ENCODE measurements at regions not wholly inside any gene's neighbourhood (a gene's known extent, or its start where the extent isn't known, plus 50 kb on each side); places are given as distances from the start of the nearest gene placed in this dataset.

- Histone ChIP-seq H2AFZ (ENCODE audit: low read depth, low read length) (no peak overlapping the region), H4K20me1 (ENCODE audit: insufficient read depth) (no peaks in the 10 kb centered on the region), H3K9me2 (ENCODE audit: insufficient read depth, low read length) (no peaks in the 10 kb centered on the region), H3K27ac (ENCODE audit: low read length) (no peak overlapping the region), H3K36me3 (ENCODE audit: insufficient read depth, low read length) (no peaks in the 10 kb centered on the region), H3K9ac (ENCODE audit: low read length) (no peak overlapping the region), H3K4me2 (ENCODE audit: low read length) (no peak overlapping the region), H3K27me3 (ENCODE audit: insufficient read depth, low read depth, low read length) (no peaks in the 10 kb centered on the region), H3K9me3 (ENCODE audit: low read length) (no peaks in the 10 kb centered on the region), H3F3A (ENCODE audit: insufficient read depth, low read length, poor library complexity, severe bottlenecking) (no peaks in the 10 kb centered on the region), H3K79me2 (replicated peaks; ENCODE audit: insufficient read depth, low read length) (no peaks in the 10 kb centered on the region), H3K4me3 (ENCODE audit: low read length) (no peak overlapping the region)
- TF ChIP-seq EP300 (conservative IDR thresholded peaks at IDR 0.05; ENCODE audit: poor library complexity, severe bottlenecking) (no peak), REST (IDR thresholded peaks at IDR 0.05; ENCODE audit: borderline replicate concordance) (no peak), EZH2 (IDR thresholded peaks at IDR 0.05; ENCODE audit: borderline replicate concordance, insufficient read depth, low read length, poor library complexity, severe bottlenecking) (no peak), MXI1 (conservative IDR thresholded peaks at IDR 0.05; ENCODE audit: poor library complexity, severe bottlenecking) (no peak), RAD21 (conservative IDR thresholded peaks at IDR 0.05) (no peak), SMC3 (conservative IDR thresholded peaks at IDR 0.05; ENCODE audit: poor library complexity) (no peak), TAF1 (IDR thresholded peaks at IDR 0.05; ENCODE audit: low read depth) (no peak)
These were observed 70.4 kb upstream of the SHISAL1 start for GRCh38 chr22:44383064-44383575.

- Histone ChIP-seq H3K36me3 (ENCODE audit: insufficient read depth, low read length) (no peaks in the 10 kb centered on the region), H3K4me2 (ENCODE audit: low read length) (no peak overlapping the region), H2AFZ (ENCODE audit: low read depth, low read length) (no peak overlapping the region), H3K79me2 (replicated peaks; ENCODE audit: insufficient read depth, low read length) (no peaks in the 10 kb centered on the region), H3F3A (ENCODE audit: insufficient read depth, low read length, poor library complexity, severe bottlenecking) (no peaks in the 10 kb centered on the region), H3K4me3 (ENCODE audit: low read length) (no peak overlapping the region), H3K27ac (ENCODE audit: low read length) (no peak overlapping the region), H3K27me3 (ENCODE audit: insufficient read depth, low read depth, low read length) (no peaks in the 10 kb centered on the region), H3K9ac (ENCODE audit: low read length) (no peak overlapping the region), H4K20me1 (ENCODE audit: insufficient read depth) (no peaks in the 10 kb centered on the region), H3K9me3 (ENCODE audit: low read length) (no peaks in the 10 kb centered on the region), H3K9me2 (ENCODE audit: insufficient read depth, low read length) (no peaks in the 10 kb centered on the region)
- TF ChIP-seq MXI1 (conservative IDR thresholded peaks at IDR 0.05; ENCODE audit: poor library complexity, severe bottlenecking) (no peak), EP300 (conservative IDR thresholded peaks at IDR 0.05; ENCODE audit: poor library complexity, severe bottlenecking) (no peak), RAD21 (conservative IDR thresholded peaks at IDR 0.05) (no peak), EZH2 (IDR thresholded peaks at IDR 0.05; ENCODE audit: borderline replicate concordance, insufficient read depth, low read length, poor library complexity, severe bottlenecking) (no peak), TAF1 (IDR thresholded peaks at IDR 0.05; ENCODE audit: low read depth) (no peak), SMC3 (conservative IDR thresholded peaks at IDR 0.05; ENCODE audit: poor library complexity) (no peak), CTCF (IDR thresholded peaks at IDR 0.05; ENCODE audit: poor library complexity, severe bottlenecking) (no peak), REST (IDR thresholded peaks at IDR 0.05; ENCODE audit: borderline replicate concordance) (no peak), POLR2AphosphoS5 (IDR thresholded peaks at IDR 0.05) (no peak)
These were observed 69.6 kb upstream of the SHISAL1 start for GRCh38 chr22:44382116-44383038.
